Loucy (cell line): ENCODE measurements at regions not wholly inside any gene's neighbourhood (a gene's known extent, or its start where the extent isn't known, plus 50 kb on each side); places are given as distances from the start of the nearest gene placed in this dataset.

Experiments
- CTCF ChIP-seq: fragments of 200-600 bp; sonication (generic); conservative IDR thresholded peaks from 2 replicates; pipeline ENCODE4 v1.5.1; 2014; ENCODE audit warnings: mild to moderate bottlenecking, antibody characterized with exemption, low read length
- EZH2phosphoT487 ChIP-seq: fragments of 200-600 bp; IDR thresholded peaks from 2 replicates; pipeline ENCODE4 v1.6.1; 2018; ENCODE audit warnings: antibody characterized with exemption, mild to moderate bottlenecking, moderate library complexity, borderline replicate concordance

- TF ChIP-seq CTCF (no peak), EZH2phosphoT487 (no peak)
Observed at GRCh38 chr6:14207448-14207847, 89.9 kb downstream of the CD83 start.
